Neural cell (in vitro differentiated cells): ENCODE measurements at regions not wholly inside any gene's neighbourhood (a gene's known extent, or its start where the extent isn't known, plus 50 kb on each side); places are given as distances from the start of the nearest gene placed in this dataset.
"Not testable (repeated sequence)": the region's sequence is repeated elsewhere in the genome, so short reads cannot be mapped to it uniquely, and the experiment has no call there.

Experiments
- H2AFZ ChIP-seq: fragments of 200-600, 300-800 bp; sonication (generic), shearing (Covaris generic); 2 replicates; pipeline ENCODE4 v1.6.0; 2014; ENCODE audit warnings: low read depth, mild to moderate bottlenecking, antibody characterized with exemption, low read length, moderate library complexity
- H3F3A ChIP-seq: fragments of 200-600 bp; shearing (Covaris generic); 2 replicates; pipeline ENCODE4 v1.6.1; 2016; ENCODE audit warnings: mild to moderate bottlenecking, moderate library complexity, mixed read lengths, antibody characterized with exemption, low read length; ENCODE audit not compliant: insufficient read depth, poor library complexity, severe bottlenecking
- H3K27ac ChIP-seq: fragments of 200-600, 300-800 bp; sonication (generic), shearing (Covaris generic); 2 replicates; pipeline ENCODE4 v1.5.1; 2014; ENCODE audit warnings: mild to moderate bottlenecking, low read length, moderate library complexity
- H3K27me3 ChIP-seq: fragments of 300-800, 200-600 bp; sonication (generic), shearing (Covaris generic); 2 replicates; pipeline ENCODE4 v1.6.0; 2014; ENCODE audit warnings: mild to moderate bottlenecking, low read depth, low read length, moderate library complexity; ENCODE audit not compliant: insufficient read depth
- H3K36me3 ChIP-seq: fragments of 300-800, 200-600 bp; sonication (generic), shearing (Covaris generic); 2 replicates; pipeline ENCODE4 v1.5.1; 2014; ENCODE audit warnings: mild to moderate bottlenecking, antibody characterized with exemption, low read length, moderate library complexity; ENCODE audit not compliant: insufficient read depth
- H3K4me2 ChIP-seq: fragments of 300-800, 200-600 bp; sonication (generic), shearing (Covaris generic); 2 replicates; pipeline ENCODE4 v1.6.0; 2014; ENCODE audit warnings: mild to moderate bottlenecking, low read length
- H3K4me3 ChIP-seq: fragments of 300-800, 200-600 bp; sonication (generic), shearing (Covaris generic); 2 replicates; pipeline ENCODE4 v1.5.1; 2014; ENCODE audit warnings: mild to moderate bottlenecking, low read length, moderate library complexity
- H3K79me2 ChIP-seq: fragments of 200-600 bp; shearing (Covaris generic); replicated peaks from 2 replicates; pipeline ENCODE4 v1.6.0; 2014; ENCODE audit warnings: mild to moderate bottlenecking, low read length, moderate library complexity; ENCODE audit not compliant: insufficient read depth
- H3K9ac ChIP-seq: fragments of 300-800, 200-600 bp; sonication (generic), shearing (Covaris generic); 2 replicates; pipeline ENCODE4 v1.6.1; 2016; ENCODE audit warnings: mild to moderate bottlenecking, low read length, mixed read lengths
- H3K9me2 ChIP-seq: fragments of 200-600 bp; shearing (Covaris generic); 2 replicates; pipeline ENCODE4 v1.6.1; 2016; ENCODE audit warnings: mild to moderate bottlenecking, low read length, mixed read lengths; ENCODE audit not compliant: insufficient read depth
- H3K9me3 ChIP-seq: fragments of 200-600, 300-800 bp; sonication (generic), shearing (Covaris generic); 2 replicates; pipeline ENCODE4 v1.6.1; 2016; ENCODE audit warnings: mild to moderate bottlenecking, mixed run types, low read length, moderate library complexity, mixed read lengths
- H4K20me1 ChIP-seq: fragments of 200-600 bp; shearing (Covaris generic); 2 replicates; pipeline ENCODE4 v1.6.1; 2016; ENCODE audit warnings: mild to moderate bottlenecking, mixed run types; ENCODE audit not compliant: insufficient read depth
- EP300 ChIP-seq: fragments of 450-650 bp; conservative IDR thresholded peaks from 2 replicates; pipeline ENCODE4 v1.6.1; 2014; ENCODE audit warnings: antibody characterized with exemption, mild to moderate bottlenecking, moderate library complexity; ENCODE audit not compliant: poor library complexity, severe bottlenecking
- EZH2 ChIP-seq: fragments of 200-600, 300-800 bp; shearing (Covaris generic), sonication (generic); IDR thresholded peaks from 2 replicates; pipeline ENCODE4 v1.6.1; 2014; ENCODE audit warnings: antibody characterized with exemption, low read length, borderline replicate concordance, mild to moderate bottlenecking; ENCODE audit not compliant: insufficient read depth, poor library complexity, severe bottlenecking
- POLR2AphosphoS5 ChIP-seq: IDR thresholded peaks from 2 replicates; pipeline ENCODE4 v1.6.1; 2012
- RAD21 ChIP-seq: fragments of 450-650 bp; conservative IDR thresholded peaks from 2 replicates; pipeline ENCODE4 v1.6.1; 2014; ENCODE audit warnings: antibody characterized with exemption, mild to moderate bottlenecking, moderate library complexity
- TAF1 ChIP-seq: IDR thresholded peaks from 2 replicates; pipeline ENCODE4 v1.6.1; 2012; ENCODE audit warnings: low read depth
- TF ChIP-seq, protein P1 (sequence below): fragments of 450-650 bp; IDR thresholded peaks from 2 replicates; pipeline ENCODE4 v1.5.1; 2014; ENCODE audit warnings: antibody characterized with exemption, mild to moderate bottlenecking, moderate library complexity; ENCODE audit not compliant: poor library complexity, severe bottlenecking
- TF ChIP-seq, protein P2 (sequence below): IDR thresholded peaks from 2 replicates; pipeline ENCODE4 v1.6.1; 2012; ENCODE audit warnings: borderline replicate concordance

DNA sequence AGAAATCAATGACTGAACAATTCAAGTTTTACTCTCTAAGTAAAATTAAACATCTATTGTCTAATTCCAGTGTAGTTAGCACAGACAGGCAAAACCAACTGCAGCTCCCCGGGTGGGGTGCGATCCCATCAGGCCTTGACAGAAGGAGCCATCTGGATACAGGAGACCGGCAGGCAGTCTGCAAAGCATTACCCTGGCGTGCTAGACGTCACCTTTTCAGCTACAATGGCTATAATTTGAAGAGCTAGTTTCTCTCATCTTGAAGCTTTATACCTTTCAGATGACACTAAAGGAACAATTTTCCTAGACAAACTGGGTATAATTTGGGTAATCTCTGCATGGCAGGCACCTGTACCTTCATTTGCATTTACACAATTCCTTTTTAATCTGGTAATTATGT, 761.5 kb upstream of the SOX11 start:
- no peak overlapping the region for H3K4me2 ChIP-seq
- H3K36me3 ChIP-seq: no peaks in the 10 kb centered on the region
- H3K4me3 ChIP-seq: no peak overlapping the region
- no peak for TF ChIP-seq EZH2
- TF ChIP-seq EP300: peak; percentile 93
- TF ChIP-seq, protein P1, sequence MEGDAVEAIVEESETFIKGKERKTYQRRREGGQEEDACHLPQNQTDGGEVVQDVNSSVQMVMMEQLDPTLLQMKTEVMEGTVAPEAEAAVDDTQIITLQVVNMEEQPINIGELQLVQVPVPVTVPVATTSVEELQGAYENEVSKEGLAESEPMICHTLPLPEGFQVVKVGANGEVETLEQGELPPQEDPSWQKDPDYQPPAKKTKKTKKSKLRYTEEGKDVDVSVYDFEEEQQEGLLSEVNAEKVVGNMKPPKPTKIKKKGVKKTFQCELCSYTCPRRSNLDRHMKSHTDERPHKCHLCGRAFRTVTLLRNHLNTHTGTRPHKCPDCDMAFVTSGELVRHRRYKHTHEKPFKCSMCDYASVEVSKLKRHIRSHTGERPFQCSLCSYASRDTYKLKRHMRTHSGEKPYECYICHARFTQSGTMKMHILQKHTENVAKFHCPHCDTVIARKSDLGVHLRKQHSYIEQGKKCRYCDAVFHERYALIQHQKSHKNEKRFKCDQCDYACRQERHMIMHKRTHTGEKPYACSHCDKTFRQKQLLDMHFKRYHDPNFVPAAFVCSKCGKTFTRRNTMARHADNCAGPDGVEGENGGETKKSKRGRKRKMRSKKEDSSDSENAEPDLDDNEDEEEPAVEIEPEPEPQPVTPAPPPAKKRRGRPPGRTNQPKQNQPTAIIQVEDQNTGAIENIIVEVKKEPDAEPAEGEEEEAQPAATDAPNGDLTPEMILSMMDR: no peak
- TF ChIP-seq RAD21: peak; percentile 56
- no peak for TF ChIP-seq TAF1
- TF ChIP-seq, protein P2, sequence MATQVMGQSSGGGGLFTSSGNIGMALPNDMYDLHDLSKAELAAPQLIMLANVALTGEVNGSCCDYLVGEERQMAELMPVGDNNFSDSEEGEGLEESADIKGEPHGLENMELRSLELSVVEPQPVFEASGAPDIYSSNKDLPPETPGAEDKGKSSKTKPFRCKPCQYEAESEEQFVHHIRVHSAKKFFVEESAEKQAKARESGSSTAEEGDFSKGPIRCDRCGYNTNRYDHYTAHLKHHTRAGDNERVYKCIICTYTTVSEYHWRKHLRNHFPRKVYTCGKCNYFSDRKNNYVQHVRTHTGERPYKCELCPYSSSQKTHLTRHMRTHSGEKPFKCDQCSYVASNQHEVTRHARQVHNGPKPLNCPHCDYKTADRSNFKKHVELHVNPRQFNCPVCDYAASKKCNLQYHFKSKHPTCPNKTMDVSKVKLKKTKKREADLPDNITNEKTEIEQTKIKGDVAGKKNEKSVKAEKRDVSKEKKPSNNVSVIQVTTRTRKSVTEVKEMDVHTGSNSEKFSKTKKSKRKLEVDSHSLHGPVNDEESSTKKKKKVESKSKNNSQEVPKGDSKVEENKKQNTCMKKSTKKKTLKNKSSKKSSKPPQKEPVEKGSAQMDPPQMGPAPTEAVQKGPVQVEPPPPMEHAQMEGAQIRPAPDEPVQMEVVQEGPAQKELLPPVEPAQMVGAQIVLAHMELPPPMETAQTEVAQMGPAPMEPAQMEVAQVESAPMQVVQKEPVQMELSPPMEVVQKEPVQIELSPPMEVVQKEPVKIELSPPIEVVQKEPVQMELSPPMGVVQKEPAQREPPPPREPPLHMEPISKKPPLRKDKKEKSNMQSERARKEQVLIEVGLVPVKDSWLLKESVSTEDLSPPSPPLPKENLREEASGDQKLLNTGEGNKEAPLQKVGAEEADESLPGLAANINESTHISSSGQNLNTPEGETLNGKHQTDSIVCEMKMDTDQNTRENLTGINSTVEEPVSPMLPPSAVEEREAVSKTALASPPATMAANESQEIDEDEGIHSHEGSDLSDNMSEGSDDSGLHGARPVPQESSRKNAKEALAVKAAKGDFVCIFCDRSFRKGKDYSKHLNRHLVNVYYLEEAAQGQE: peak; percentile 88
- no peak for TF ChIP-seq POLR2AphosphoS5
- no peaks in the 10 kb centered on the region for H4K20me1 ChIP-seq
- H3K27me3 ChIP-seq: no peaks in the 10 kb centered on the region
- H2AFZ ChIP-seq: no peak overlapping the region
- no peaks in the 10 kb centered on the region for H3K9me2 ChIP-seq
- no peaks in the 10 kb centered on the region for H3K9me3 ChIP-seq
- H3F3A ChIP-seq: peaks cover 8% of the 10 kb centered on the region
- H3K9ac ChIP-seq: peak overlapping the region; percentile 45
- peak overlapping the region; percentile 88 for H3K27ac ChIP-seq
- H3K79me2 ChIP-seq: no peaks in the 10 kb centered on the region

DNA sequence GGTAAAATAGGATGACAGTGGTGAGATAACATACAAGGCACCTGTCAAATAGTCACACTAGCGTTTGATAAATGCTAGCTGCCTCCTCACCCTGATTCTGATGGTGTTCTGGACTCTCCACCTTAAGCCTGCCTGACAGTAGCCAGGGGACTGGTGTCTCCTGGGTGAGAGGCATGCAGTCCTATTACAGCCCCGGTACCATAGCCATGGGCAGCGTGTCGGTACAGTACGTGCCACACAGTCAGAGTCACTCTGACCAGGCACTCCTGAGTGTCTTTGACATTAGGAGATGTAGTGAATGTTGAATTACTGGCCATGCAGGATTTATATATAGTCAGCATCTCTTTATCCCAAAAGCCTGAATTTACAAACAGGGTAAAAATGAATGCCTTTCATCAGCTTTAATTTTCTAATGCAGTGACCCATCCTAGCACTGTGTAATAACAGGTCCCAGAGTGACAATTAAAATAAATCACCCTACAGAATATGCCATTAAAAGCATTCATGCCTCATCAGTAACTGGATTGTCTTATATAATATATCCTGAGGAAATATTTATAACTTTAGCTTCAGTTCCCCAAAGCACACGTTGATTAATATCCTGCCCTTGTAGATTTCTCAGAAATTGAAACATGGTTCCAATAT, 760.3 kb upstream of the SOX11 start:
- H3K27me3 ChIP-seq: no peaks in the 10 kb centered on the region
- H3K9me3 ChIP-seq: no peaks in the 10 kb centered on the region
- no peaks in the 10 kb centered on the region for H3K36me3 ChIP-seq
- peak overlapping the region; percentile 45 for H3K9ac ChIP-seq
- no peaks in the 10 kb centered on the region for H4K20me1 ChIP-seq
- H3K4me2 ChIP-seq: peak overlapping the region; percentile 27
- H3K9me2 ChIP-seq: no peaks in the 10 kb centered on the region
- peak overlapping the region; percentile 36 for H3K4me3 ChIP-seq
- TF ChIP-seq, protein P2: no peak
- TF ChIP-seq, protein P1: no peak
- TF ChIP-seq TAF1: no peak
- H3K27ac ChIP-seq: peak overlapping the region; percentile 88
- H3F3A ChIP-seq: peaks cover 8% of the 10 kb centered on the region
- no peaks in the 10 kb centered on the region for H3K79me2 ChIP-seq
- no peak overlapping the region for H2AFZ ChIP-seq

DNA sequence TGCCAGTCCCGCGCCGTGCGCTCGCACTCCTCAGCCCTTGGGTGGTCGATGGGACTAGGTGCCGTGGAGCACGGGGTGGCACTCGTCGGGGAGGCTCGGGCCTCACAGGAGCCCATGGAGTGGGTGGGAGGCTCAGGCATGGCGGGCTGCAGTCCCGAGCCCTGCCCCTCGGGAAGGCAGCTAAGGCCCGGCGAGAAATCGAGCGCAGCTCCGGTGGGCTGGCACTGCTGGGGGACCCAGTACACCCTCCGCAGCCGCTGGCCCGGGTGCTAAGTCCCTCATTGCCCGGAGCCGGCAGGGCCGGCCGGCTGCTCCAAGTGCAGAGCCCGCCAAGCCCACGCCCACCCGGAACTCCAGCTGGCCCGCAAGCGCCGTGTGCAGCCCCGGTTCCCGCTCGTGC, 756.9 kb upstream of the SOX11 start:
- not testable (repeated sequence) for H3F3A ChIP-seq, H4K20me1 ChIP-seq, H2AFZ ChIP-seq, H3K27ac ChIP-seq, H3K36me3 ChIP-seq, H3K9me2 ChIP-seq, H3K4me3 ChIP-seq, H3K79me2 ChIP-seq, H3K9me3 ChIP-seq, H3K4me2 ChIP-seq, H3K27me3 ChIP-seq, H3K9ac ChIP-seq
